B cell (primary cell): ENCODE measurements at regions not wholly inside any gene's neighbourhood (a gene's known extent, or its start where the extent isn't known, plus 50 kb on each side); places are given as distances from the start of the nearest gene placed in this dataset.

Experiments
- CTCF ChIP-seq: fragments of 200-600 bp; IDR thresholded peaks from one replicate; pipeline ENCODE4 v1.8.0; 2022; ENCODE audit warnings: antibody characterized with exemption, mild to moderate bottlenecking
- EZH2 ChIP-seq: IDR thresholded peaks from 2 replicates; pipeline ENCODE4 v1.6.1; 2012; ENCODE audit warnings: borderline replicate concordance, low read depth, mild to moderate bottlenecking, moderate library complexity, low read length; ENCODE audit not compliant: insufficient read depth, poor library complexity, severe bottlenecking

- no peak for TF ChIP-seq EZH2
- TF ChIP-seq CTCF: no peak
These were observed 108.1 kb upstream of the GK2 start for GRCh38 chr4:79516114-79516513.
